GM23338 (cell line): ENCODE measurements at regions not wholly inside any gene's neighbourhood (a gene's known extent, or its start where the extent isn't known, plus 50 kb on each side); places are given as distances from the start of the nearest gene placed in this dataset.

Experiments used
- ATAC-seq: fragments of 200-7000 bp; cut with Tn5 transposase; 3 replicates; pipeline ENCODE4 v1.9.1; 2020
- DNase-seq: peaks from one replicate; pipeline ENCODE4 v3.0.0-alpha.2; 2015; ENCODE audit warnings: low spot score
- H2AFZ ChIP-seq: fragments of 200-600 bp; sonication (generic); 2 replicates; pipeline ENCODE4 v1.8.0; 2016; ENCODE audit warnings: antibody characterized with exemption, mild to moderate bottlenecking, moderate library complexity
- H3F3A ChIP-seq: fragments of 200-600 bp; sonication (generic); replicated peaks from 2 replicates; pipeline ENCODE4 v1.8.0; 2017; ENCODE audit warnings: antibody characterized with exemption, mixed run types, low read depth
- H3K27ac ChIP-seq: fragments of 200-600 bp; sonication (generic); 2 replicates; pipeline ENCODE4 v1.6.1; 2016; ENCODE audit warnings: low read depth
- H3K27me3 ChIP-seq: fragments of 200-600 bp; sonication (generic); 2 replicates; pipeline ENCODE4 v1.8.0; 2016; ENCODE audit warnings: mild to moderate bottlenecking, mixed run types, moderate library complexity; ENCODE audit not compliant: insufficient read depth
- H3K36me3 ChIP-seq: fragments of 200-600 bp; sonication (generic); 2 replicates; pipeline ENCODE4 v1.8.0; 2016; ENCODE audit warnings: mild to moderate bottlenecking; ENCODE audit not compliant: insufficient read depth
- H3K4me1 ChIP-seq: fragments of 200-600 bp; sonication (generic); 2 replicates; pipeline ENCODE4 v1.8.0; 2016; ENCODE audit warnings: mild to moderate bottlenecking, moderate library complexity; ENCODE audit not compliant: insufficient read depth
- H3K4me2 ChIP-seq: fragments of 200-600 bp; sonication (generic); 2 replicates; pipeline ENCODE4 v1.7.1; 2017; ENCODE audit warnings: mixed run types
- H3K4me3 ChIP-seq: fragments of 200-600 bp; sonication (generic); 2 replicates; pipeline ENCODE4 v1.6.1; 2016; ENCODE audit warnings: mixed run types
- H3K79me2 ChIP-seq: fragments of 200-600 bp; sonication (generic); replicated peaks from 2 replicates; pipeline ENCODE4 v1.8.0; 2017; ENCODE audit warnings: mild to moderate bottlenecking; ENCODE audit not compliant: insufficient read depth
- H3K9me2 ChIP-seq: fragments of 200-600 bp; sonication (generic); 2 replicates; pipeline ENCODE4 v1.8.0; 2017; ENCODE audit not compliant: insufficient read depth
- H4K20me1 ChIP-seq: fragments of 200-600 bp; sonication (generic); replicated peaks from 2 replicates; pipeline ENCODE4 v1.8.0; 2017; ENCODE audit warnings: mild to moderate bottlenecking; ENCODE audit not compliant: insufficient read depth
- H3K27ac Mint-ChIP-seq: 2 replicates; pipeline ENCODE4 v1.8.0; 2020; ENCODE audit warnings: inconsistent platforms, mild to moderate bottlenecking, moderate library complexity, mixed read lengths
- H3K27me3 Mint-ChIP-seq: 3 replicates; pipeline ENCODE4 v1.8.0; 2022; ENCODE audit warnings: low read depth, mild to moderate bottlenecking, moderate library complexity, mixed read lengths, inconsistent platforms; ENCODE audit not compliant: insufficient read depth, poor library complexity
- H3K36me3 Mint-ChIP-seq: 3 replicates; pipeline ENCODE4 v1.8.0; 2021; ENCODE audit warnings: low read depth, mild to moderate bottlenecking, inconsistent platforms, moderate library complexity, mixed read lengths
- H3K4me1 Mint-ChIP-seq: 3 replicates; pipeline ENCODE4 v1.8.0; 2020; ENCODE audit warnings: mild to moderate bottlenecking, inconsistent platforms, mixed read lengths
- H3K4me3 Mint-ChIP-seq: 3 replicates; pipeline ENCODE4 v1.8.0; 2021; ENCODE audit warnings: moderate library complexity, mild to moderate bottlenecking, inconsistent platforms, mixed read lengths
- H3K9me3 Mint-ChIP-seq: 3 replicates; pipeline ENCODE4 v1.8.0; 2020; ENCODE audit warnings: moderate library complexity, mild to moderate bottlenecking, inconsistent platforms, mixed read lengths
- CREB1 ChIP-seq: fragments of 250-450 bp; sonication (Bioruptor Pico); IDR thresholded peaks from 2 replicates; pipeline ENCODE4 v1.5.0; 2020; ENCODE audit warnings: low read depth, mild to moderate bottlenecking, moderate library complexity
- CTCF ChIP-seq, 2 experiments: fragments of 200-600 bp in 1 of 2; sonication (generic) in 1 of 2; conservative IDR thresholded peaks; 2 replicates each; pipeline versions ENCODE4 v1.5.1 to v1.6.1; 2016 to 2017; ENCODE audit warnings: antibody characterized with exemption in 2 of 2, low read depth in 2 of 2, mild to moderate bottlenecking in 2 of 2, moderate library complexity in 1 of 2
- EZH2 ChIP-seq: fragments of 200-600 bp; sonication (generic); IDR thresholded peaks from one replicate; pipeline ENCODE4 v1.8.0; 2017; ENCODE audit warnings: antibody characterized with exemption, mild to moderate bottlenecking, low read depth; ENCODE audit not compliant: unreplicated experiment
- EZH2phosphoT487 ChIP-seq: fragments of 200-600 bp; sonication (generic); IDR thresholded peaks from one replicate; pipeline ENCODE4 v1.8.1; 2018; ENCODE audit warnings: antibody characterized with exemption; ENCODE audit not compliant: unreplicated experiment
- JUNB ChIP-seq: IDR thresholded peaks from one replicate; pipeline ENCODE4 v1.6.1; 2016; ENCODE audit warnings: antibody characterized with exemption; ENCODE audit not compliant: unreplicated experiment
- NANOG ChIP-seq: IDR thresholded peaks from 2 replicates; pipeline ENCODE4 v1.6.1; 2016; ENCODE audit warnings: antibody characterized with exemption, borderline replicate concordance
- POLR2AphosphoS5 ChIP-seq: IDR thresholded peaks from 2 replicates; pipeline ENCODE4 v1.6.1; 2016; ENCODE audit warnings: antibody characterized with exemption, low read depth
- REST ChIP-seq: IDR thresholded peaks from one replicate; pipeline ENCODE4 v1.6.1; 2018; ENCODE audit warnings: antibody characterized with exemption; ENCODE audit not compliant: unreplicated experiment
- STAT1 ChIP-seq: IDR thresholded peaks from one replicate; pipeline ENCODE4 v1.6.1; 2016; ENCODE audit warnings: antibody characterized with exemption; ENCODE audit not compliant: unreplicated experiment
- ZNF114 ChIP-seq: fragments of 250-450 bp; sonication (Bioruptor Pico); IDR thresholded peaks from 2 replicates; pipeline ENCODE4 v1.5.0; 2020; ENCODE audit warnings: mild to moderate bottlenecking, moderate library complexity
- ZNF331 ChIP-seq: fragments of 250-450 bp; sonication (Bioruptor Pico); IDR thresholded peaks from 2 replicates; pipeline ENCODE4 v1.5.0; 2020; ENCODE audit warnings: low read depth, mild to moderate bottlenecking, moderate library complexity
- ZNF462 ChIP-seq: fragments of 250-450 bp; sonication (Bioruptor Pico); IDR thresholded peaks from 2 replicates; pipeline ENCODE4 v1.5.0; 2020; ENCODE audit warnings: mild to moderate bottlenecking, moderate library complexity

DNA sequence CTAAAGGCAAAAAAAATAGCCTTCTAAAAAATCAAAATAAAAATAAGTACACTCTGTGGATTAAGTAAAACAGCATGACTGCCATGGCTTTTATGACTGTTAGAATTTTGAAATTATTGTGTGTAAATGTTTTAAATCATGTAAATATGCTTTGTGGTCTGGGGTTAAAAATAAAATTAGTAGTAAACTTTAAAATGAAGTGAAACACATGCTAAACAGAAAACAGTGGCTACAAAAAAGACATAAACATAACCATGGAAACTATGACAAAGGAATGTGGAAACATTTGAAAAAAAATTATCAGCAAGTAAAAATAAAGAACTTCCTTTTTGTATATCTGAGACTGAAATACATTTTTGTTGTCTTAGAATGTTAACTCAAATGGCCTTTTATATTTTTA is 134.5 kb upstream of the SPEF2 start (continued):
- TF ChIP-seq POLR2AphosphoS5: no peak
- TF ChIP-seq ZNF331 (CRISPR knock-in tag): no peak

GRCh38 chr5:35482167-35482755 is 135.4 kb upstream of the SPEF2 start:
- Histone ChIP-seq H3F3A (no peaks in the 10 kb centered on the region), H3K4me3 (no peak overlapping the region), H3K36me3 (no peaks in the 10 kb centered on the region), H2AFZ (no peak overlapping the region), H3K79me2 (no peaks in the 10 kb centered on the region), H3K9me2 (no peaks in the 10 kb centered on the region), H3K27me3 (no peaks in the 10 kb centered on the region), H3K27ac (peak overlapping the region; percentile 50; the same call in 1 of the 2 replicates), H3K4me2 (no peak overlapping the region; the same call in 1 of the 2 replicates), H4K20me1 (no peaks in the 10 kb centered on the region), H3K4me1 (peaks cover 41% of the 10 kb centered on the region)
- TF ChIP-seq STAT1 (no peak), EZH2phosphoT487 (no peak), NANOG (no peak), REST (no peak), CTCF (conservative IDR thresholded peaks at IDR 0.05; ENCODE audit: low read depth in 2 of 2) (no peak), CREB1 (CRISPR knock-in tag) (no peak), EZH2 (no peak), ZNF462 (no peak), POLR2AphosphoS5 (no peak), ZNF114 (CRISPR knock-in tag) (no peak), ZNF331 (CRISPR knock-in tag) (no peak), JUNB (no peak)
- H3K36me3 Mint-ChIP-seq: no peaks in the 10 kb centered on the region
- H3K9me3 Mint-ChIP-seq: no peaks in the 10 kb centered on the region
- peak; percentile 39; the same call in 2 of the 3 replicates for ATAC-seq
- no peak overlapping the region for H3K4me3 Mint-ChIP-seq
- H3K27me3 Mint-ChIP-seq: no peaks in the 10 kb centered on the region
- no peak overlapping the region for H3K27ac Mint-ChIP-seq
- DNase-seq: peak; percentile 42
- peaks cover 34% of the 10 kb centered on the region for H3K4me1 Mint-ChIP-seq
